Sigmoid colon (tissue), 6 donors: ENCODE measurements at regions not wholly inside any gene's neighbourhood (a gene's known extent, or its start where the extent isn't known, plus 50 kb on each side); places are given as distances from the start of the nearest gene placed in this dataset.

Source experiments
- DNase-seq: peaks from one replicate; pipeline ENCODE4 v3.0.0-alpha.2; 2019
- H3K27ac ChIP-seq, 4 donors: fragments of 200-600 bp; sonication (generic); one replicate each; pipeline ENCODE4 v1.5.1; 2016 to 2019; ENCODE audit warnings: mild to moderate bottlenecking in 1 of 4
- H3K27me3 ChIP-seq, 3 donors: fragments of 200-600 bp; sonication (generic); one replicate each; pipeline ENCODE4 v1.5.1; 2019; ENCODE audit warnings: mild to moderate bottlenecking in 1 of 3
- H3K36me3 ChIP-seq, 4 donors: fragments of 200-600 bp; sonication (generic); one replicate each; pipeline ENCODE4 v1.5.1; 2016 to 2019
- H3K4me1 ChIP-seq, 4 donors: fragments of 200-600 bp; sonication (generic); one replicate each; pipeline ENCODE4 v1.5.1; 2017 to 2019
- H3K4me3 ChIP-seq, 4 donors: fragments of 200-600 bp; sonication (generic); one replicate each; pipeline ENCODE4 v1.5.1; 2017 to 2019; ENCODE audit warnings: mild to moderate bottlenecking in 2 of 4, moderate library complexity in 1 of 4
- H3K9me3 ChIP-seq, 4 donors: fragments of 200-600 bp in 3 of 4; sonication (generic) in 3 of 4; one replicate each; pipeline versions ENCODE4 v1.5.1 to v1.6.1; 2013 to 2019
- EP300 ChIP-seq, 4 donors: sonication (generic); formaldehyde crosslinking; IDR thresholded peaks; one replicate each; pipeline ENCODE4 v1.6.1; 2017; ENCODE audit warnings: antibody characterized with exemption in 4 of 4
- POLR2A ChIP-seq, 2 donors: fragments of 450-650 bp; IDR thresholded peaks; one replicate each; pipeline ENCODE4 v1.6.1; 2016; ENCODE audit warnings: antibody characterized with exemption in 2 of 2, mild to moderate bottlenecking in 2 of 2, moderate library complexity in 2 of 2
- POLR2AphosphoS5 ChIP-seq, 4 donors: sonication (generic); formaldehyde crosslinking; IDR thresholded peaks; one replicate each; pipeline ENCODE4 v1.6.1; 2017; ENCODE audit warnings: antibody characterized with exemption in 4 of 4
- WGBS, 2 donors: extraction: QIAGEN DNeasy Blood & Tissue Kit; methylation state at CpG; one replicate each; pipeline ENCODE4 v1.1.7; 2013; 5-methylcytosine and 5-hydroxymethylcytosine counted together
- intact Hi-C: fragments of 100-400 bp; cut with DNase I; formaldehyde crosslinking; loops from one replicate; pipeline ENCODE4 v1.15.1; 2023
- TF ChIP-seq, protein P1 (sequence below), 4 experiments: fragments of 450-650 bp in 3 of 4; fragments of 200-600 bp in 1 of 4; IDR thresholded peaks; one replicate each; pipeline ENCODE4 v1.5.1; 2016 to 2019; ENCODE audit warnings: antibody characterized with exemption in 4 of 4, mild to moderate bottlenecking in 3 of 4, moderate library complexity in 2 of 4
- donor health status: healthy with polysubstance abuse.
- donor health status: healthy.

DNA sequence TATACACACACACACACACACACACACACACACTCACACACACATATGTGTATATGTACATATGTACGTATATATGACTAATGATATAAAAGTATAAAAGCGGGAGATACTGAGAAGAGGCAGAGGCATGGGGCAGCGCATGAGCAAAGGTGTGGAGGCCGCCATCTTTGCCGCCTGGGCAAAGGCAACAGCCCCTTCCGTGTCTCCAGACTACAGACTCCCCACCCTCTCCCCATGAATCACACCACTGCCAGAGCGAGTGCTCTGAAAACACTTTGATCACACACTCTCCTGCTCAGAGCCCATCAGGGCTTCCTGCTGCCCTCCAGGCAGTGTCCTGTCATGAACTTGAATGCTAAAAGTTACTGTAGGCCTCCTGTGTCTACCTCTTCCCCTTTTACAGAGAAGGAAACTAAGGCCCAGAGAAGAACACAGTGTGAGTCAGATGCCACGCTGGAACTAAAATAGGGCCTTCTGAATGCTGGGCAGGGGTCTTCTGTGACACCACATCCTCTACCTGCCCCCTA lies 54.7 kb upstream of the SSBP3 start:
- H3K9me3 ChIP-seq = no peaks in the 10 kb centered on the region
- no peaks in the 10 kb centered on the region for H3K27me3 ChIP-seq
- TF ChIP-seq POLR2A (IDR thresholded peaks at IDR 0.05) = no peak
- H3K36me3 ChIP-seq = no peaks in the 10 kb centered on the region
- intact Hi-C loops = loop anchor here (5.0 kb wide), 1 partner anchor 39 kb away; no protein-coding TSS in a partner anchor
- peaks cover 0 to 29% (median 21%) of the 10 kb centered on the region in 4 donors for H3K4me1 ChIP-seq
- no peak overlapping the region for H3K27ac ChIP-seq
- no peak overlapping the region for H3K4me3 ChIP-seq
- whole genome bisulfite sequencing, 2 donors = 91 to 93% methylated on average over 8 of the region's 8 CpGs
- DNase-seq = peak; percentile 27

DNA sequence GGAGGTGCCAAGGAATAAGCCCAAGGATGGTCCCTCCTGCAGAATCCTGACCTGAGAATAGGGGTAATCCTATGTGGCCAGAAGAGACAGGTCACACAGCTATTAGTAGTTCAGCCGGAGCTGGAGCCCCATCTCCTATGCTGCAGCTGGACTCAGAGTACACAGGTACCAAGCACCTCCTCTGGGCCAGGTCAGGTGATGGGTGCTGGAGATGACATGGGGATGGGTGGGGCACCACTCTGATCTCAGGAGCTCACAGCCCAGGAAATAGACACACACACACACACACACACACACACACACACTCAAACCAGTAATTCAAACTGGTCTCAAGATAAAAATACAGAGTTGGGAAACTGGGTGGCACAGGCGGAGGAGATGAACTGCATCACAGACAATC lies 54.2 kb upstream of the SSBP3 start:
- peak; percentile 13 for DNase-seq
- H3K4me3 ChIP-seq = no peak overlapping the region
- TF ChIP-seq POLR2AphosphoS5 (IDR thresholded peaks at IDR 0.05) = no peak
- TF ChIP-seq, protein P1, sequence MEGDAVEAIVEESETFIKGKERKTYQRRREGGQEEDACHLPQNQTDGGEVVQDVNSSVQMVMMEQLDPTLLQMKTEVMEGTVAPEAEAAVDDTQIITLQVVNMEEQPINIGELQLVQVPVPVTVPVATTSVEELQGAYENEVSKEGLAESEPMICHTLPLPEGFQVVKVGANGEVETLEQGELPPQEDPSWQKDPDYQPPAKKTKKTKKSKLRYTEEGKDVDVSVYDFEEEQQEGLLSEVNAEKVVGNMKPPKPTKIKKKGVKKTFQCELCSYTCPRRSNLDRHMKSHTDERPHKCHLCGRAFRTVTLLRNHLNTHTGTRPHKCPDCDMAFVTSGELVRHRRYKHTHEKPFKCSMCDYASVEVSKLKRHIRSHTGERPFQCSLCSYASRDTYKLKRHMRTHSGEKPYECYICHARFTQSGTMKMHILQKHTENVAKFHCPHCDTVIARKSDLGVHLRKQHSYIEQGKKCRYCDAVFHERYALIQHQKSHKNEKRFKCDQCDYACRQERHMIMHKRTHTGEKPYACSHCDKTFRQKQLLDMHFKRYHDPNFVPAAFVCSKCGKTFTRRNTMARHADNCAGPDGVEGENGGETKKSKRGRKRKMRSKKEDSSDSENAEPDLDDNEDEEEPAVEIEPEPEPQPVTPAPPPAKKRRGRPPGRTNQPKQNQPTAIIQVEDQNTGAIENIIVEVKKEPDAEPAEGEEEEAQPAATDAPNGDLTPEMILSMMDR (IDR thresholded peaks at IDR 0.05) = no peak
- TF ChIP-seq POLR2A (IDR thresholded peaks at IDR 0.05) = no peak
- TF ChIP-seq EP300 (IDR thresholded peaks at IDR 0.05) = no peak
- H3K27me3 ChIP-seq = no peaks in the 10 kb centered on the region
- no peaks in the 10 kb centered on the region for H3K9me3 ChIP-seq
- no peak overlapping the region for H3K27ac ChIP-seq
- H3K36me3 ChIP-seq = no peaks in the 10 kb centered on the region
- intact Hi-C loops = loop anchor here (5.0 kb wide), 1 partner anchor 38 kb away; no protein-coding TSS in a partner anchor
- H3K4me1 ChIP-seq = peaks cover 0 to 25% (median 17%) of the 10 kb centered on the region in 4 donors
- 89% methylated on average over 2 of the region's 2 CpGs for WGBS, 2 donors

DNA sequence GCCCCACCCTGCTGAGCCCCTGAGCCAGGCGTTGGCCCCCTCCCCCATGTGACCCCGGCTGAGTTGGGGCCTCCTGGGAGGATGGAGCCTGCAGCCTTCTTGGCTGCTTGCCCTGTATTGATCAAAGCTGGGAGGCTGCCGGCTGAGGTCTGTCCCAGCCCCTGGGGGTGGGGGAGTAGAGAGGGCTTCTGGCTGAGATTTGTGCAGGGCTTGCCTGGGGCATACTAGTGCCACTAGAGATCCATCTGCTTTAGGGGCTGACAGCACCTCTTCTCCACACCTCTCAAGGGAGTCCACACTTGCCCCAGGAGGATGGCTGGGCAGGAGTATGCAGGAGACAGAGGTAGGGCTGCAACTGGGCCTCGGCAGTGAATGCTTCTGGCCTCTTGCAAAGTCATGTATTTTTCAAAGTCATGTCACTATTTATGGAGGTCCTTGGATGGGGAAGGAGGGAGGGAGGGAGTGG lies 53.6 kb upstream of the SSBP3 start:
- no peaks in the 10 kb centered on the region for H3K9me3 ChIP-seq
- no peak overlapping the region for H3K4me3 ChIP-seq
- 23 to 26% methylated on average over 4 of the region's 4 CpGs for WGBS, 2 donors
- no peak for TF ChIP-seq POLR2A (IDR thresholded peaks at IDR 0.05)
- H3K27ac ChIP-seq = no peak overlapping the region
- H3K4me1 ChIP-seq = peaks cover 0 to 19% (median 11%) of the 10 kb centered on the region in 4 donors
- DNase-seq = peak; percentile 57
- intact Hi-C loops = loop anchor here (5.0 kb wide), 1 partner anchor 37 kb away; no protein-coding TSS in a partner anchor
- no peaks in the 10 kb centered on the region for H3K27me3 ChIP-seq
- H3K36me3 ChIP-seq = no peaks in the 10 kb centered on the region

DNA sequence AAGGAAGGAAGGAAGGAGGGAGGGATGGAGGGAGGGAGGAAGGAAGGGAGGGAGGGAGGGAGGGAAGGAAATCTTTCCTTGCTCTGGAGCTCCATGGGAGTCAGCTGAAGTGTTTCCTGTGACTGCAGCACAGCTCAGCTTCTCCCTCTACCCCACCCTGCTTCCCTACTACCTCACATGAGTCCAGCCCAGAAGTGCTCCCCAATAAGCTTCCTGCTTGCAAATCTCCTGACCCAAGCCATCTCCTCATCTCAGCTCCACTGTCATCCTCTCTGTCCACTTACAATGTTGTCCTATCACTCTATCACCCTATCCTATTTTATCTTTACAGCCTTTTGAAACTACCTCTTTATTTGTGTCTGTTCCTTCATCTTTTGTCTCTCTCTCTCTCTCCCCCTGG lies 52.9 kb upstream of the SSBP3 start:
- no peaks in the 10 kb centered on the region for H3K27me3 ChIP-seq
- peaks cover 0 to 14% (median 6%) of the 10 kb centered on the region in 4 donors for H3K4me1 ChIP-seq
- H3K4me3 ChIP-seq = no peak overlapping the region
- no peaks in the 10 kb centered on the region for H3K9me3 ChIP-seq
- H3K27ac ChIP-seq = no peak overlapping the region
- peak; percentile 27 for DNase-seq
- no peaks in the 10 kb centered on the region for H3K36me3 ChIP-seq
- intact Hi-C loops = no loop called here
- no peak for TF ChIP-seq EP300 (IDR thresholded peaks at IDR 0.05)
- no peak for TF ChIP-seq POLR2A (IDR thresholded peaks at IDR 0.05)
- TF ChIP-seq POLR2AphosphoS5 (IDR thresholded peaks at IDR 0.05) = no peak
- TF ChIP-seq, protein P1 (IDR thresholded peaks at IDR 0.05) = no peak

DNA sequence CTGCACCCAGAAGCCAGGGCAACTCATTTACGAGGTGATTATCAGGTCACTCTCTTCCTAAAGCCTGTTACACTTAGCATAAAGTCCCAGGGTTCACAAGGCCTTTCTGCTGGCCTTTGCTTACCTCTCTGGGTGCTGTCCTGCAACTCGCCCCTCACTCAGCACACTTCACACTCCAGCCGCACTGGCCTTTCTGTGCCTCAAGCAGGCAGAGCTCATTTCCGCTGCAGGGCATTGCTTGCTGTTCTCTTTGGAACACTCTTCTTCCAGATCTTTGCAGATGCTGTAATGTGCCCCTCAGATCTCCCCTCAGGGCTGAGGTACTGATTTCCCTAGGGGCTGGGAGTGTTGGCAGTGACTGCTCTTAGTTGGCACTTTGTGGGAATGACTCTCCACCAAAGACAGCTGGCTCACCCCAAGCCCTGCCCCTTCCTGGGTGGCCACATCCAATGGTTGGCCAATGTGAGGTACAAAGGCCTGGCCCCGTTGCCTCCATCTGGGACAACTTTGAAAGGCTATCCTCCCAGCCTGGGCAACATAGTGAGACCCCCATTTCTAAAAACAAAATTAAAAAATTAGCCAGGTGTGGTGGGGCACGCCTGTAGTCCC lies 50.8 kb upstream of the SSBP3 start:
- H3K9me3 ChIP-seq = no peaks in the 10 kb centered on the region
- no peak overlapping the region for H3K27ac ChIP-seq
- no peaks in the 10 kb centered on the region for H3K4me1 ChIP-seq
- 91 to 92% methylated on average over 6 of the region's 6 CpGs for WGBS, 2 donors
- TF ChIP-seq POLR2AphosphoS5 (IDR thresholded peaks at IDR 0.05) = no peak
- TF ChIP-seq POLR2A (IDR thresholded peaks at IDR 0.05) = no peak
- TF ChIP-seq, protein P1 (IDR thresholded peaks at IDR 0.05) = no peak
- no peak for TF ChIP-seq EP300 (IDR thresholded peaks at IDR 0.05)
- intact Hi-C loops = no loop called here
- H3K27me3 ChIP-seq = no peaks in the 10 kb centered on the region
- DNase-seq = peak; percentile 29
- no peak overlapping the region for H3K4me3 ChIP-seq
- H3K36me3 ChIP-seq = no peaks in the 10 kb centered on the region
